ENCODE measurements at regions not wholly inside any gene's neighbourhood (a gene's known extent, or its start where the extent isn't known, plus 50 kb on each side); places are given as distances from the start of the nearest gene placed in this dataset.

GRCh38 chr11:90851196-90851595, 628.3 kb upstream of the CHORDC1 start:
- Histone ChIP-seq H3K27me3 (ENCODE audit: control insufficient read depth, low read length) (no peaks in the 10 kb centered on the region), H3F3A (ENCODE audit: control insufficient read depth, insufficient read depth) (no peaks in the 10 kb centered on the region), H3K79me2 (ENCODE audit: control insufficient read depth, low read length) (no peaks in the 10 kb centered on the region), H3K9me2 (replicated peaks; ENCODE audit: control insufficient read depth, low read length) (no peaks in the 10 kb centered on the region), H3K9me3 (ENCODE audit: control insufficient read depth, insufficient read depth, low read length) (no peaks in the 10 kb centered on the region), H4K20me1 (ENCODE audit: control insufficient read depth, insufficient read depth, low read depth, low read length) (no peaks in the 10 kb centered on the region), H3K4me1 (ENCODE audit: control insufficient read depth, low read length) (no peaks in the 10 kb centered on the region), H3K4me2 (ENCODE audit: low read length) (no peak overlapping the region), H3K36me3 (ENCODE audit: control insufficient read depth, low read length) (no peaks in the 10 kb centered on the region), H3K27ac (ENCODE audit: low read depth, low read length) (no peak overlapping the region), H3K4me3 (ENCODE audit: low read length) (no peak overlapping the region)
- no peak for TF ChIP-seq CTCF (IDR thresholded peaks at IDR 0.05; ENCODE audit: low read depth, low read length, poor library complexity, severe bottlenecking)
- no peak for TF ChIP-seq EZH2phosphoT487 (IDR thresholded peaks at IDR 0.05; ENCODE audit: borderline replicate concordance, low read length)

- H3K27me3 ChIP-seq (ENCODE audit: control insufficient read depth, low read length), result no peaks in the 10 kb centered on the region
- H3K4me2 ChIP-seq (ENCODE audit: low read length), result no peak overlapping the region
- TF ChIP-seq EZH2phosphoT487 (IDR thresholded peaks at IDR 0.05; ENCODE audit: borderline replicate concordance, low read length) (no peak), CTCF (IDR thresholded peaks at IDR 0.05; ENCODE audit: low read depth, low read length, poor library complexity, severe bottlenecking) (no peak)
- no peak overlapping the region for H3K27ac ChIP-seq (ENCODE audit: low read depth, low read length)
- H3K36me3 ChIP-seq (ENCODE audit: control insufficient read depth, low read length), result no peaks in the 10 kb centered on the region
- H3F3A ChIP-seq (ENCODE audit: control insufficient read depth, insufficient read depth), result no peaks in the 10 kb centered on the region
- H3K9me3 ChIP-seq (ENCODE audit: control insufficient read depth, insufficient read depth, low read length), result no peaks in the 10 kb centered on the region
- H3K79me2 ChIP-seq (ENCODE audit: control insufficient read depth, low read length), result no peaks in the 10 kb centered on the region
- H3K9me2 ChIP-seq (replicated peaks; ENCODE audit: control insufficient read depth, low read length), result no peaks in the 10 kb centered on the region
- no peak overlapping the region for H3K4me3 ChIP-seq (ENCODE audit: low read length)
- H4K20me1 ChIP-seq (ENCODE audit: control insufficient read depth, insufficient read depth, low read depth, low read length), result no peaks in the 10 kb centered on the region
- H3K4me1 ChIP-seq (ENCODE audit: control insufficient read depth, low read length), result no peaks in the 10 kb centered on the region
Observed at GRCh38 chr11:90849312-90849711, 626.5 kb upstream of the CHORDC1 start.

- no peak overlapping the region for H3K4me2 ChIP-seq (ENCODE audit: low read length)
- no peaks in the 10 kb centered on the region for H3K9me2 ChIP-seq (replicated peaks; ENCODE audit: control insufficient read depth, low read length)
- H3K9me3 ChIP-seq (ENCODE audit: control insufficient read depth, insufficient read depth, low read length), result no peaks in the 10 kb centered on the region
- TF ChIP-seq CTCF (IDR thresholded peaks at IDR 0.05; ENCODE audit: low read depth, low read length, poor library complexity, severe bottlenecking) (no peak), EZH2phosphoT487 (IDR thresholded peaks at IDR 0.05; ENCODE audit: borderline replicate concordance, low read length) (no peak)
- H3K79me2 ChIP-seq (ENCODE audit: control insufficient read depth, low read length), result no peaks in the 10 kb centered on the region
- H3K27ac ChIP-seq (ENCODE audit: low read depth, low read length), result no peak overlapping the region
- no peaks in the 10 kb centered on the region for H3K36me3 ChIP-seq (ENCODE audit: control insufficient read depth, low read length)
- no peaks in the 10 kb centered on the region for H4K20me1 ChIP-seq (ENCODE audit: control insufficient read depth, insufficient read depth, low read depth, low read length)
- no peaks in the 10 kb centered on the region for H3F3A ChIP-seq (ENCODE audit: control insufficient read depth, insufficient read depth)
- no peaks in the 10 kb centered on the region for H3K27me3 ChIP-seq (ENCODE audit: control insufficient read depth, low read length)
- no peak overlapping the region for H3K4me3 ChIP-seq (ENCODE audit: low read length)
- H3K4me1 ChIP-seq (ENCODE audit: control insufficient read depth, low read length), result no peaks in the 10 kb centered on the region
Observed at GRCh38 chr11:90847268-90847886, 624.5 kb upstream of the CHORDC1 start.

Data from DOHH2 (cell line).